ENCODE measurements at regions not wholly inside any gene's neighbourhood (a gene's known extent, or its start where the extent isn't known, plus 50 kb on each side); places are given as distances from the start of the nearest gene placed in this dataset.

DNA sequence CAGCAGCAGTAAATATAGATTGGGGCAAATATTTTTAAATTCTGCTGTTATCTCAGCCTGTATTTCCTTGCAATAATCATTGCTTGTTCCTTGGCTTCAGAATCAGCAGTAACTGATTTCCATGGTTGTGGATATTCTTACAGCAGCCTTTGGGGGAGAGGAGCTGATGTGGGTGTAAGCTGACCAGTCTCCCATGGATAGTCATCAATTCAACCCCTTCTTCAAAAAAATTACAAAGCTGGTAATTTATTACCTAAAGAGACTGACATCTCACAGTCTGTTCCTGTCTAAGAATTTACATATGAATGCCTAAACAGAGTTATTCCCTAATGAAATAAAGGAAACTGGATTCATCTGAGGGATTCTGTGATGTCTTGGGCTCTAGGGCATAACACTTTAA is 103.1 kb upstream of the CABCOCO1 start:
- TF ChIP-seq, protein P1, sequence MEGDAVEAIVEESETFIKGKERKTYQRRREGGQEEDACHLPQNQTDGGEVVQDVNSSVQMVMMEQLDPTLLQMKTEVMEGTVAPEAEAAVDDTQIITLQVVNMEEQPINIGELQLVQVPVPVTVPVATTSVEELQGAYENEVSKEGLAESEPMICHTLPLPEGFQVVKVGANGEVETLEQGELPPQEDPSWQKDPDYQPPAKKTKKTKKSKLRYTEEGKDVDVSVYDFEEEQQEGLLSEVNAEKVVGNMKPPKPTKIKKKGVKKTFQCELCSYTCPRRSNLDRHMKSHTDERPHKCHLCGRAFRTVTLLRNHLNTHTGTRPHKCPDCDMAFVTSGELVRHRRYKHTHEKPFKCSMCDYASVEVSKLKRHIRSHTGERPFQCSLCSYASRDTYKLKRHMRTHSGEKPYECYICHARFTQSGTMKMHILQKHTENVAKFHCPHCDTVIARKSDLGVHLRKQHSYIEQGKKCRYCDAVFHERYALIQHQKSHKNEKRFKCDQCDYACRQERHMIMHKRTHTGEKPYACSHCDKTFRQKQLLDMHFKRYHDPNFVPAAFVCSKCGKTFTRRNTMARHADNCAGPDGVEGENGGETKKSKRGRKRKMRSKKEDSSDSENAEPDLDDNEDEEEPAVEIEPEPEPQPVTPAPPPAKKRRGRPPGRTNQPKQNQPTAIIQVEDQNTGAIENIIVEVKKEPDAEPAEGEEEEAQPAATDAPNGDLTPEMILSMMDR (IDR thresholded peaks at IDR 0.05), result no peak
- no peak for TF ChIP-seq POLR2A (IDR thresholded peaks at IDR 0.05)
- no peak for TF ChIP-seq POLR2AphosphoS5 (IDR thresholded peaks at IDR 0.05)
- TF ChIP-seq EP300 (IDR thresholded peaks at IDR 0.05), result no peak
